Effector memory CD8-positive, alpha-beta T cell (primary cell): ENCODE measurements at regions not wholly inside any gene's neighbourhood (a gene's known extent, or its start where the extent isn't known, plus 50 kb on each side); places are given as distances from the start of the nearest gene placed in this dataset.

Source experiments
- ATAC-seq: fragments of 150-1000 bp; cut with Tn5 transposase; replicated peaks from 2 replicates; pipeline ENCODE4 v1.10.0; 2021; ENCODE audit warnings: mild to moderate bottlenecking, moderate library complexity
- DNase-seq, 3 experiments: peaks; one replicate each; pipeline ENCODE4 v3.0.0; 2021
- H3K27ac Mint-ChIP-seq, 2 donors: one replicate each; pipeline ENCODE4 v1.8.0; 2022; ENCODE audit warnings: mild to moderate bottlenecking in 2 of 2, mixed read lengths in 2 of 2, moderate library complexity in 2 of 2
- H3K27me3 Mint-ChIP-seq, 2 donors: one replicate each; pipeline ENCODE4 v1.8.0; 2022; ENCODE audit warnings: mixed read lengths in 2 of 2
- H3K36me3 Mint-ChIP-seq: one replicate; pipeline ENCODE4 v1.8.0; 2022; ENCODE audit warnings: mild to moderate bottlenecking, moderate library complexity, mixed read lengths; ENCODE audit not compliant: insufficient read depth
- H3K4me1 Mint-ChIP-seq, 2 donors: one replicate each; pipeline ENCODE4 v1.8.0; 2022; ENCODE audit warnings: low read depth in 2 of 2, mixed read lengths in 2 of 2
- H3K4me3 Mint-ChIP-seq, 2 donors: one replicate each; pipeline ENCODE4 v1.8.0; 2022; ENCODE audit warnings: mild to moderate bottlenecking in 2 of 2, mixed read lengths in 2 of 2, moderate library complexity in 2 of 2
- H3K9me3 Mint-ChIP-seq, 2 donors: one replicate each; pipeline ENCODE4 v1.8.0; 2022; ENCODE audit warnings: mixed read lengths in 2 of 2

DNA sequence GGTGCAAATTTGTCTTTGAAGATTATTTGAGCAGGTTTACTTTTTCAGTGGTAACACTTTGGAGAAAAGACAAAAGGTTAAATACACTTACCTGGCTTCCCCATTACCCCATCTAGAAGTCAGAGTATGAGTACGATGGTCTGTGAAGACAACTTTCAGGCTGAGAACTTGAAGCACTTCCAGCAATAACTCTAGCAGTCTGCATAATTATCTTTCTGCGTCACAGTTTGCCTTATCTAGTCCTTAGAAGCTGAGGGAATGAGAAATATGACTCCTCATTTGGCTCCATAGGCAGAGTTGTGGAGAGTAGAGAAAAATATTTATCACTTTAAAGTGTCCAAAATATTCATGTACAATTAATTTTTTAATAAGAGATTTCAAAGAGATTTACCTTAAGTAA lies 323.4 kb upstream of the CAMK1G start:
- peaks cover 6% of the 10 kb centered on the region in 2 donors for H3K9me3 Mint-ChIP-seq
- DNase-seq (no peak), ATAC-seq (no peak)
- H3K27ac Mint-ChIP-seq = no peak overlapping the region
- H3K36me3 Mint-ChIP-seq = no peaks in the 10 kb centered on the region
- no peaks in the 10 kb centered on the region for H3K4me1 Mint-ChIP-seq
- peaks cover 0 to 5% of the 10 kb centered on the region in 2 donors for H3K27me3 Mint-ChIP-seq
- no peak overlapping the region for H3K4me3 Mint-ChIP-seq

- ATAC-seq (no peak), DNase-seq (no peak)
- Mint-ChIP-seq H3K36me3 (no peaks in the 10 kb centered on the region), H3K27ac (no peak overlapping the region), H3K4me3 (no peak overlapping the region), H3K4me1 (no peaks in the 10 kb centered on the region), H3K9me3 (peaks cover 5 to 6% of the 10 kb centered on the region in 2 donors), H3K27me3 (peaks cover 1 to 5% of the 10 kb centered on the region in 2 donors)
Measured at GRCh38 chr1:209262631-209263030, 320.9 kb upstream of the CAMK1G start.

DNA sequence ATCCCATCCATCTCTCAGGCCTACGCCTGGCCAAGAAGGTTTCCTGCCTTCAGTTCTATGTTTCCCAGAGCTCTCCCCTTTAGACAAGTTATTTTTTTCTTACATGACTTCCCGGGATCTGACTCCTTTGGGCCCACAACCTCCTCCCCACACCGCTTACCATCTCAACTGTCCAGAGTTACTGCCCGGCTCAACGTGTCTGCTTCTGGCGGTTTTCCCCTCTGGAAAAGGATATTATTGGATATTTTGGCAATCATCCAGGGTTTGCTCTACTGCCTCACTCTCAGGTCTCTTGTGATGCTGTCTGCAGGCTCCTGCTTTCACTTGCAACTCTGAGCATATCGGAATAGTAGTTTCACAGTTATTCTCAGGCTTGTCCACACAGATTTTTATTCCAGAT lies 318.2 kb upstream of the CAMK1G start:
- Mint-ChIP-seq H3K36me3 (no peaks in the 10 kb centered on the region), H3K27me3 (peaks cover 5 to 6% of the 10 kb centered on the region in 2 donors), H3K4me3 (no peak overlapping the region), H3K27ac (no peak overlapping the region), H3K4me1 (no peaks in the 10 kb centered on the region), H3K9me3 (no peaks in the 10 kb centered on the region)
- ATAC-seq (no peak), DNase-seq (no peak)

DNA sequence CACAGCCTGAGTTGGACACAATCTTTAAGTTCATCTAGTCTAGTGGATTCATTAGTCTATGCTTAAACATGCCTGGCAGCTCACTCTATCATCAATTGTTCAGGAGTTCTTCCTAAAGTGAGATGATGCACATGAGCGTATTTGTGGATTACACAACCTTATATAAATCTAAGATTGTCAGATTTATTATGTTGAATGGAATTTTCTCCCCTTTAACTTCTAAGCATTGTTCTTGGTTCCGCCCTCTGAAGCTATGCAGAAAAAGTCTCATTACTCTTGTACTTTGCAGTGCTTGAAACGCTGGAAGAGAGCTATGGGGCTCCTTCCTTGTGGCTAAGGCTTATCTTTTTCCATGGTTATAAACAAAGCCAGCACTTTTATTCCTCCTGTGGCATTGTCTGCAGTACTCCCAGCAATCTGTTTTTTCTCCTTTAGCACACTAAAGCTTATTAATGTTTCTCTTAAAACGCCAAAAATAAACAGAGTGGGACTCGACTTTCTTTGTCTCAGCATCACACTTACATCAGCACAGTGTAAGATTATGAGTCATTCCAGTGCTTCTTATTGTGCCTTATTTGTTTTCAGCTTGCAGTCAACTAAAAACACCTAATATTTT lies 316.8 kb upstream of the CAMK1G start:
- no peak for ATAC-seq
- Mint-ChIP-seq H3K4me1 (no peaks in the 10 kb centered on the region), H3K27me3 (peaks cover 5 to 6% of the 10 kb centered on the region in 2 donors), H3K4me3 (no peak overlapping the region), H3K27ac (no peak overlapping the region), H3K36me3 (no peaks in the 10 kb centered on the region), H3K9me3 (no peaks in the 10 kb centered on the region)
- no peak for DNase-seq

DNA sequence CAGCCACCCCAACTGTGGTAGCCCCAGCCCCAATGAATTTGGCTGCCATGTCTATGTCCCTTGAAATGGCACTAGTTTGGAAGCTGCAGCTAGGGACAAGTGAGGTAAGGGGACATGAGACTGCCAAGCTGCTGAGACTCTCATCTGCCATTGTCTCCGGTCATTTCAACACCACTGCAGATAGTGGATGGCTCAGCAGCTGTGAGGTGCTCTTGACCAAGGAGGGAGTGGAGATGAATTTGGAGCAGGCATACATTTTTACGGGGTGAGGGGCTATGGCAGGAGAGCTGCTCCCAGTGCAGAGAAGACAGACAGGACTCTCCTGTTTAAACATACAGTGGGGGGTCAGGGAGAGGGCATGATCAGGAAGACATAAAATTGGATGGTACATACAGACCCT lies 315.5 kb upstream of the CAMK1G start:
- DNase-seq = no peak
- Mint-ChIP-seq H3K27me3 (peaks cover 5 to 6% of the 10 kb centered on the region in 2 donors), H3K4me1 (no peaks in the 10 kb centered on the region), H3K9me3 (no peaks in the 10 kb centered on the region), H3K27ac (no peak overlapping the region), H3K4me3 (no peak overlapping the region), H3K36me3 (no peaks in the 10 kb centered on the region)
- no peak for ATAC-seq

- H3K9me3 Mint-ChIP-seq = no peaks in the 10 kb centered on the region
- no peaks in the 10 kb centered on the region for H3K4me1 Mint-ChIP-seq
- ATAC-seq = no peak
Measured at GRCh38 chr1:209268479-209268878, 315.0 kb upstream of the CAMK1G start.

DNA sequence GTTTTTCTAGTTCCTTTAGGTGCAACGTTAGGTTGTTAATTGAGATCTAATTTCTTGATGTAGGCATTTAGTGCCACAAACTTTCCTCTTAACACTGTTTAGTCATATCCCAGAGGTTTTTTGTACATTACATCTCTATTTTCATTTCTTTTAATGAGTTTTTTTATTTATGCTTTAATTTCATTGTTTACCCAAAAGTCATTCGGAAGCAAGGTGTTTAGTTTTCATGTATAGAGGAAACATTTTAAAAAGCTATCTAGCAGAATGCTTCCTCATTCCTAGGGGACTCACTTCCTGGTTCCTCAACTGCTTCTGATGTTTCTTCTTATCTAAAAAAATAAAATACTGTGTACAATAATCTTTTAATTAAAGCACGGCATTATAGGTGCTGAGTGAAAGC lies 307.2 kb upstream of the CAMK1G start:
- ATAC-seq = no peak
- Mint-ChIP-seq H3K27me3 (peaks cover 0 to 17% of the 10 kb centered on the region in 2 donors), H3K9me3 (no peaks in the 10 kb centered on the region), H3K27ac (no peak overlapping the region), H3K4me1 (no peaks in the 10 kb centered on the region), H3K4me3 (no peak overlapping the region), H3K36me3 (no peaks in the 10 kb centered on the region)
- DNase-seq = no peak

More at GRCh38 chr1:209268479-209268878, 315.0 kb upstream of the CAMK1G start:
- no peak overlapping the region for H3K4me3 Mint-ChIP-seq
- no peak overlapping the region for H3K27ac Mint-ChIP-seq
- DNase-seq = no peak
- no peaks in the 10 kb centered on the region for H3K36me3 Mint-ChIP-seq
- peaks cover 5 to 6% of the 10 kb centered on the region in 2 donors for H3K27me3 Mint-ChIP-seq

DNA sequence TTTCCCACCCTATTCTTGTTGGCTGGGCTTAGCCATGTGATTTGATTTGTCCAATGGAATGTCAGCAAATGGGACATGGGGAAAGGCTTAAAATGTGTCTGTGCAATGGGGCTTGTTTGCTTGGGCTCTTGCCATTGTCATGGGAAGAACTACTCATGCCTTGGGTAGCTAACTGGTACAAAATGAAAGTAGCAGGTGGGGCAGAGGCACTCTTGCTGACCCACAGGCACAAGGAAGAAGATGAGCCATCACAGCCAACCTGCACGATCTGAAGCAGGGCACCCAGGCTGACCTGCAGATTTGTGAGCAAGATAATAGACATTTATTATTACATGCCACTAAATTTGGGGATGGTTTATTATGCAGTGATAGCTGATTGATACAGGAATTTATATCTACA lies 305.9 kb upstream of the CAMK1G start:
- DNase-seq = no peak
- H3K27me3 Mint-ChIP-seq = peaks cover 0 to 17% of the 10 kb centered on the region in 2 donors

GRCh38 chr1:209291715-209292114 lies 291.8 kb upstream of the CAMK1G start:
- Mint-ChIP-seq H3K9me3 (no peaks in the 10 kb centered on the region), H3K4me1 (no peaks in the 10 kb centered on the region), H3K27me3 (peaks cover 0 to 7% of the 10 kb centered on the region in 2 donors), H3K4me3 (no peak overlapping the region), H3K27ac (no peak overlapping the region), H3K36me3 (no peaks in the 10 kb centered on the region)
- ATAC-seq (no peak), DNase-seq (no peak)

More for the DNA sequence above, 305.9 kb upstream of the CAMK1G start:
- no peak for ATAC-seq
- H3K9me3 Mint-ChIP-seq = no peaks in the 10 kb centered on the region
- H3K4me3 Mint-ChIP-seq = no peak overlapping the region
- H3K4me1 Mint-ChIP-seq = no peaks in the 10 kb centered on the region
- H3K27ac Mint-ChIP-seq = no peak overlapping the region
- H3K36me3 Mint-ChIP-seq = no peaks in the 10 kb centered on the region

DNA sequence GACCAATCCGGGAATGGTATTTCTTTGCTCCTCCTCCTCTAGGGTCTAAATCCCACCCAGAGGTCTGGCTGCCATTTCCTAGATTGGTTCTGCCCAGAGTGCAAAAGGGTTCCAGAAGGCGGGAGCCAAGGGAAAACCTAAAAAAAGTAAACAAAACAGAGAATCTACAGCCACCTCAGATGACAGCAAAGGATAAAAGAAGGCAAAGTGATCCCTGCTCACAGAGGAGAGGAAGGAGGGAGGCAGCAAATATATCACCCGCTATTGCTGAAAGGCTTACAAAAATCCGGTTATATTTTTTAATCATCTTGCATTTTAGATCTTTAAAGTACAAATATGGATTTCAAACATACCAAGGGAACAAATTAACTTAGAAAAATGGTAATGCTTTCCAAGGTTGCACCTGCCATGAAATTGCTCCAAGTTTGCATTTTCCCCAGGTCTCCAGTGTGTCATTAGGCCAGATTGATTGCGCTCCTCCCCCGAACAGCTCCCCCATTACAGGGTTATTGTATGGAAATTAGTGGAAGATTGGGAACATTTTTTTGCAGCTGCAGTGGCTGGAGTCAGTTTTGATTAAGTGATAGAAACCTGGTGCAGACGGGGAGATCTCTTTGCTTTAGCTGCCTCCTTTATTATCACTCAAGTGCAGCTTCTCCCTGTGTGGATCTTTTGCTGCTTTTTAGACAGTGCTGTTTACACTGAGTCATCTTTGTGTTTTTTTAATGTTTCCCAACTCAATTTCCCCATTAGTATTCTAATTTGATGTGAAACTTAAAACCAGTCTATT lies 280.5 kb upstream of the CAMK1G start:
- Mint-ChIP-seq H3K27ac (no peak overlapping the region), H3K36me3 (no peaks in the 10 kb centered on the region), H3K4me1 (no peaks in the 10 kb centered on the region), H3K4me3 (no peak overlapping the region), H3K9me3 (peaks cover 0 to 3% of the 10 kb centered on the region in 2 donors), H3K27me3 (peaks cover 6 to 8% of the 10 kb centered on the region in 2 donors)
- ATAC-seq = no peak
- DNase-seq = no peak

GRCh38 chr1:209304166-209304565 lies 279.3 kb upstream of the CAMK1G start:
- no peaks in the 10 kb centered on the region for H3K4me1 Mint-ChIP-seq
- H3K9me3 Mint-ChIP-seq = peaks cover 0 to 4% of the 10 kb centered on the region in 2 donors
- DNase-seq (no peak), ATAC-seq (no peak)
- no peak overlapping the region for H3K27ac Mint-ChIP-seq
- H3K4me3 Mint-ChIP-seq = no peak overlapping the region
- H3K36me3 Mint-ChIP-seq = no peaks in the 10 kb centered on the region
- H3K27me3 Mint-ChIP-seq = peaks cover 6 to 8% of the 10 kb centered on the region in 2 donors

GRCh38 chr1:209305221-209305954 lies 278.1 kb upstream of the CAMK1G start:
- no peaks in the 10 kb centered on the region for H3K36me3 Mint-ChIP-seq
- H3K27me3 Mint-ChIP-seq = peaks cover 6 to 8% of the 10 kb centered on the region in 2 donors
- DNase-seq = no peak
- H3K27ac Mint-ChIP-seq = no peak overlapping the region
- no peaks in the 10 kb centered on the region for H3K4me1 Mint-ChIP-seq
- no peak for ATAC-seq
- peaks cover 0 to 4% of the 10 kb centered on the region in 2 donors for H3K9me3 Mint-ChIP-seq
- no peak overlapping the region for H3K4me3 Mint-ChIP-seq

DNA sequence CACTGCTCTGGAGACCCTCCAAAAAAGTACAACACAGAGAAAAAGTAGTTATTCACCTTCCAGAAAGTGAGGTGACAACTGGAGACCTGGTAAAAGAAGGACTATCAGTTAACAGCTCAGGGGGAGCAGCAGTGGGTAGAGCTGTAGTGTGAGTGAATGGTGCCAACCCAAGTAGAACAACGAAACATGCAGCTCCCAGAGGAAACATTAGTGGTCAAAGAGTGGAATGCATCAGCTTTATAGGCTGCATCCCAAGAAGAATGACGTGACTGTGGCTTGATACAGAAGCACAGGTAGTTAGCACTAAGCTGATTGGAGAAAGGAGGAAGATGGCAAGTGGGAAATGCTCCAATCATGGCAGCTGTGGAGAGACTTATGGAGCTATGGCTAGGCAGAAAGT lies 275.7 kb upstream of the CAMK1G start:
- Mint-ChIP-seq H3K27ac (no peak overlapping the region), H3K9me3 (peaks cover 0 to 4% of the 10 kb centered on the region in 2 donors), H3K4me1 (no peaks in the 10 kb centered on the region), H3K36me3 (no peaks in the 10 kb centered on the region), H3K27me3 (peaks cover 4 to 8% of the 10 kb centered on the region in 2 donors), H3K4me3 (no peak overlapping the region)
- DNase-seq = no peak
- no peak for ATAC-seq
